GM21737 (cell line): ENCODE measurements at regions not wholly inside any gene's neighbourhood (a gene's known extent, or its start where the extent isn't known, plus 50 kb on each side); places are given as distances from the start of the nearest gene placed in this dataset.

ENCODE experiments used
- ATAC-seq: cut with Tn5 transposase; IDR thresholded peaks from one replicate; pipeline ENCODE4 v1.9.1; 2021; ENCODE audit warnings: mild to moderate bottlenecking, moderate library complexity; ENCODE audit not compliant: unreplicated experiment

DNA sequence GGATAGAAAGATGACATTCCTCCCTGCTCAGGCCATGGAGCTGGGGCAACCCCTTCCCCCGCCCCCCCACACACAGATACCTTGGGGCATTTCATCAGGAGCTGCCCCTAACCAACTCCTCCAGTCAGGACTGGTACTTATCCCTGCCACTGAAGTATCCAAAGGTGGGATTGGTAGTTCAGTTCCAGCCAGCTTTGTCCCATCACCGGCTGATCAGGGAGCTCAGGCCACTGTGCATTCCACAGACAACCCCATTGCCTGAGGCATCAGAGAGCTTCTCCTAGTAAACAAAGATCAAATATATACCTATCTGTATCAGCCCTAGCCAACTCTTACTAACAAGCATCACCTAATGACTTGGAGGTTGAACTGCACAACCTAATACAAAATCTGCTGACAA is 218.2 kb upstream of the FMR1 start:
- ATAC-seq, result no peak

DNA sequence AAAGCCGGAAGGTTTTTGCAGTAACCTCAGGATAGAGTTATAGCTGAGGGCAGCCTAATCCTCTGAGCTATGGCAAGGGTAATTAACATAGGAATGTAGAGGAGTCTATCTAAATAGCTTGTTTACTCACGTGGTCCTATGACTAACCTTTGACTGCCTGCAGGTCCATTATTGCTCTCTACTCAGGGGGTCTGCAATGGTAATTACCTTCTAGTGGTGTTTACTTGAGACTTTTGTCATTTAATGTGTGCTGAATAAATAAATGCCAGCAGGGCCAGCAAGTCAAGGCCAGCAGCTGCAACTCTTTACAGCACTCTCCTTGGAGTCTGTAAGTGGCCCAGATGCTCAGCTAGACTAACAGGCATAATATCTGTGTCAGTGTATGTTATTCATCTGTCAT is 212.7 kb upstream of the FMR1 start:
- ATAC-seq, result no peak

DNA sequence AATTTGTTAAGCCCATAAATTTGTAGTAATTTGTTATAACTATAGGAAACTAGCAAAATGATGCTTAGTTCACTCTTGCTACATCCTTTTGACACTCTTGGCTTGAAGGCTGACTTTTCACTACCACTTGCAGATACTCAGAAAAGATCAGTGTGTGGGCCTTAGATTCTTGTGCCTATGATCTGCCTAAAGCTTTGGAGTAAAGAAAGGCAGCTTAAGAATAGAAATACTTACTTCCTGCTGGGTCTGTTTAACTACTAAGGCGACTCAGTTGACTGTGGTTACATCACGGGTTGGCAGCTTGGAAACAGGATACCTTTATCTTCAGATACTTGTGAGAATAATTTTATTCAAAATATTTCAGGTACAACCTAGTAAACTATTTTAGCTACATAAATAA is 201.4 kb upstream of the FMR1 start:
- ATAC-seq, result no peak

DNA sequence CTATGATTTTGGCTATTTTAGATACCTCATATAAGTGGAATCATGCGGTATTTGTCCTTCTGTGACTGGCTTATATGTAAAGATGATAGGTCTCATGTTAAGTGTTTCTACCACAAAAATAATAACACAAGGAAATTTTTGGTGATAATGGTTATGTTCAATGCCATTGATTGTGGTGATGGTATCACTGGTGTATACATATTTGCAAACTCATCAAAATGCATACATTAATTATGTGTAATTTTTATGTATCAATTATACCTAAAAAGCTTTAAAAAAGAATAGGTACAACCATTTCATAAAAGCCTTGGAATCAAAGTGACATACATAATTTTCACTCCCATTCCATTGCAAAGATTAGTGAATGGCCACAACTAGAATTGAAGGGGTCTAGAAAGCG is 178.3 kb upstream of the FMR1 start:
- no peak for ATAC-seq

DNA sequence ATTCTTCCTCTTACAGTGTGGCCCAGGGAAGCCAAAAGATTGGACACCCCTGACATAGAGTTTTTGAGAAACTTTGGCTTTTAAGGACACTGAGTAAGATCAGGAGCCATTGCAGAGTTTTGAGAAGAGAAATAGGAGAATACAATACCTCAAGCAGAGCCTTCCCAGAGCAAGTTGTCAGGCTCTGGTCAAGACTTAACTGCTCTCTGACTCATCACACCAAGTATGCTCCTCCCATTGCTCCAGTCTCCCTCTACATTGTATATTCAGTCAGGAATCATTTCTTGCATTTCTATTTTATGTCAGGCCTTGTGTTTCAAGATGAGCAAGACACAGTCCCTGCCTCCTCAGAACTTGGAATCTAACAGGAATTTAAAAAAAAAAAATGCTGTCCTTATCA is 176.4 kb upstream of the FMR1 start:
- ATAC-seq, result no peak

DNA sequence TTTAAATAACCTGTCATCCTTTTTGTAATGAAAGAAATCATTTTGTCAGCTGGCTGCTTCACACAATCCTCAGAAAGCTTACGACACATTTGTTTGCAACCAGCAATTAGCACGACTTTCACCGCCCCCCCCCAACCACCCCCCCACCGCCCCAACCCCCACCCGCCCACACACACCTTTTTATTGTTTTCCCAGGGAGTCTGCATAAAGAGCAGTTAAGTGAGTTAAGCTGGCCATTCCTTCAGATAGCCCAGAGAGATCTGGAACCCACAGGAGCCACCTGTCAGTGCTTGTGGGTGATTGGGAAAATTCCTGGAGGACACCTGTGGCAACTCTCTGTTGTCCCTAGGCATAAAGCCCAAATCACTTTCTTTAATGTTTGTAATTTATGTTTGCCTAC is 175.7 kb upstream of the FMR1 start:
- ATAC-seq, result no peak

DNA sequence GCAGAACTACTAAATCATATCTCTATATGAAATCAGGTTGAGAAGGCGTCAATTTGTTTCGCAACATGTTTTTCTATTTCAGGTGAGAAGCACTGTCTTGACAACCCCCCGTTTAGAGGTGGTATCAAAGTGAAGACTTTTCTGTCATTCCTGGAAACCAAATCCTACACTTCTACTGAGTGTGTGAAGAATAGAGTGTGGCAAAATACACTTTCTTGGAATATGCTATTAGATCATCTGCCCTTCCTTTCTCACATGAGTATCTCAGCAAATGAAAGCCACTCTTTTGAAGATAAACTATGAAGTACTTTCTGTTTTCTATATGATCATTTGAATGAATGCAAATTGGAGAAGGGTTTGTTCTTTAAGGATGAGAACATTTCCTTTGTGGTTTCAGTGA is 174.0 kb upstream of the FMR1 start:
- no peak for ATAC-seq

DNA sequence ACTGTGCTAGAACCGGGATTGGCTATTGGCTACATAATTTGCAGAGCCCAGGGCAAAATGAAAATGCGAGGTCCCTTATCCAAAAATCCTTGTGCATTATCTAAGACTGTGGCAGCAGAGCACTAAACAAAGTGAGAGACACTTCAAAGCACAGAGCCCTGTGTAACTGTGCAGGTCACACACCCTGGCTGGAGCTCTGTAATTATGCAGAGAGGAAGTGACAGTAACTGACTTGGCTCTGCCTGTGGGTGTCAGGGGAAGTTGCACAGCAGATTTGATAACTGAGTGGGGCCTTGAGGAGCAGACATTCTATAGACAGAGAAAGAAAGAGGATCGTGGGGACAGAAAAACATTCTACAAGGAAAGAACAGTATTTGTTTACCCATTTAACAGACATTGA is 173.5 kb upstream of the FMR1 start:
- no peak for ATAC-seq

DNA sequence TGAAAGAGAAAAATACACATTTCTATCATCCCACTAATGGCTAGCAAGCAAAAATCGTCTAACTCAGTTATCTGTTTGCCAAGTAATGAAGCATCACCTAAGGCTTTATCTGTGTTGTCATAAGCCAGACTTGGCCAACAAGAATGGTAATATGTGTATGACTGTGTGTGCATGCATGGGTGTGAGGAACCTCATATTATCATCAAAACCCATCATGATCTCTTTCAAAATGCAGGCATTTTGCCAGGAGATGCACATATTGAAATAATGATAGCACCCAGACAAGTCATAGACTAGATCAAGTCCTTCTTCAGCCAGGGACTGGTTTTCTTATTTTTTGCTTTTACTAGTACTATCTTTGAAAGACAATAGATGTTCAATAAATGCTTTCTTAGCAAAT is 172.5 kb upstream of the FMR1 start:
- no peak for ATAC-seq

DNA sequence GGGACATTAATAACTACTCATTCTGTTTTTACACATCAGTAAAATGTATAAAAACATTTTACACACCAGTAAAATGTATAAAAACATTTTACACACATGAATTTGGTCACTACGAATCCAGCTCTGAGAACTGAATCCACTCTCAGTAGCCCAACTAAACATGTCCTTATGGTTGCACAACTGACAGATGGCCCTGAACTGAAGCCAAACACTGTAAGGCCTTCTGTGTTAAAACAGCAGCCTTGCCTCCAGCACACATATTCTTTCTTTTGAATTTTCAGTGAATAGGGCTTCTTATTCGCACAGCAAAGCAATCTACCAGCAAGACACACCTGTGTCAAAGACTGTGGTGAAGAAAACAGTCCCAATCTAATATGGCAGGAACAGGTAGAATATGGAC is 169.9 kb upstream of the FMR1 start:
- ATAC-seq, result no peak

DNA sequence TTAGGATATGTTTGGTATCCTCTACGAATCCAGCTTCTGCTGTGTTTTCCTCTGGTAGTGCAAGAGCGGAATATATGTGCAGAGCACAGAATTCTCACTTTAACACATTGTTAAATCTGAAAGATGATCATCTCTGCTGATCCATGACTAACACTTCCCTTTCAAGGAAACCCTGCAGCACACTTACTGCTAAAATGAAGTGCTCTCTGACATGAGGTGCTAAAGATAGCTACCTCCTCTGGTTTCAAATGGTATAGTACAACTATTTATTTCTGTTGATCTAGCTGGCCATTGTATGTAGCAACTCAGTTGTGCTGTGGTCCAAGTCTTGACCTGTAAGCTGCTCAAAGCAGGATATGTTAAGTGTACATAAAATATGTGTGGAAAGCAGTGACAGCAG is 162.4 kb upstream of the FMR1 start:
- ATAC-seq, result no peak

DNA sequence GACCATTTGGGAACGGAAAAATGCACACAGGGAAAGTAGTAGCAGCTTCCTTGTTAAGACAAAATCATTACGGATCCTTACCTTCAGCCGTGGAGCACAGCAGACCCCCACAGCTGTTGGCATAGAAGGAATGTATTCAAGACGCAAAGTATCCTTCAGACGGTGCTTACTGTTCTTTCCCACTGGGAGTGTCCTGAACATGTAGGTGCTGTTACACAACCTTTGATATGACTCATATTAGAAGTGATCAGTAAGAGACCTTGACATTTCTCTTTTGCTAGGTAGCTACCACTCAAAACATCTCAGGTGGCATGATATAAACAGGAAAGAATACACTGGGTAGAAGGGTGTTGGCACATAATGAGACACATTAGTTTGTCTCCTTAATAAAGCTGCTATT is 154.0 kb upstream of the FMR1 start:
- ATAC-seq, result no peak

DNA sequence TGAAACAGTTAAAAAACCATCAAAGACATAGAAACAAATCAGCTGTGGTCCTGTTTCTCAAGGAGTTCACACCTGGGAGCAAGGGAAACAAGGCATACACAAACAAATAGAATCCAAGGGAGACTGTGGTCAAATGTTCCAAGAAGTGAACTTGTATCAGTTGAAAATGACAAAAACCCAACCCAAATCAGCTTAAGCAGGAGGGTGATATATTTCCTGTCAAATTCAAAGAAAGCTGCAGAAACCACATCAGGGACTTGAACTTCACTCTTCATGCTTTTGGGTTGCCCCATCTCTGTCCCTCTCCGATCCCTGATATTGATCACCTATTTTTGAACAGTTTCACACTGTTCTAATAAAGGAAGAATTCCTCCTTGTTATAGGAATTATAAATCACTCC is 148.6 kb upstream of the FMR1 start:
- ATAC-seq, result no peak

DNA sequence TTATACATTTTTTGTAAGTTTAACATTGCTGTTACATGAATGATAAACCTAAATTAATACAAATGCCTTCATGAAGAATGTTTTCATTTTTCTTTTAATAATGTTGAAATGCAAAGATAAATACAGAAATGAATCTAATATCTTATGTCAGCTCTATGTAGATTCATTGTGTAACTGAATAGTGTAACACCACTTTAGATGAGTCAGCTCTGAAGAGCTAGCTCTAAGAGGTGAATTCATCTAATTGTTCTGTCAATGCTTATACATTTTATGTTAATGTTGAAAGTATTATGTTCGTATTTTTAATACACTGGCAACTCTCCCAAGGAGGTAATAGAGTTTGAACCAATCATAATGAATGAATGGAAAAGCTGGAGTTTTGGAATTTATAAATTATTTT is 146.9 kb upstream of the FMR1 start:
- no peak for ATAC-seq

DNA sequence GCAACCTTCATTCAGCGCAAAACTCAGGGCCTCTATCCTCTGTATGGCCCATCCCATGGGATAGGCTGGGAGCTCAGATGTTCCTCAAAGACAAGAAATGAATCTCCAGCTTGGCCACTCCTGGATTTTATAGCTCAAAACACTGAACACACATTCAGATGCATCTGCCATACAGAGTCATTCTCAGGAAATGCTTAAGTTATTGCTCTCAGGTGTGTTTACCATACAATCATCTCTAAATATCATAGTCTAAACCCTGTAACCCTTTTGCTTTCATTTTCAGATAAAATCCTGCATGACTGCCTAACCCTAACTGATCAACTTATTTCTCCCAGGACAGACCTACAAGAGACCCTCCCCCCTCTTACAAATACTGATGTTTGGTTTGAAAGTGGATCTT is 140.9 kb upstream of the FMR1 start:
- no peak for ATAC-seq

DNA sequence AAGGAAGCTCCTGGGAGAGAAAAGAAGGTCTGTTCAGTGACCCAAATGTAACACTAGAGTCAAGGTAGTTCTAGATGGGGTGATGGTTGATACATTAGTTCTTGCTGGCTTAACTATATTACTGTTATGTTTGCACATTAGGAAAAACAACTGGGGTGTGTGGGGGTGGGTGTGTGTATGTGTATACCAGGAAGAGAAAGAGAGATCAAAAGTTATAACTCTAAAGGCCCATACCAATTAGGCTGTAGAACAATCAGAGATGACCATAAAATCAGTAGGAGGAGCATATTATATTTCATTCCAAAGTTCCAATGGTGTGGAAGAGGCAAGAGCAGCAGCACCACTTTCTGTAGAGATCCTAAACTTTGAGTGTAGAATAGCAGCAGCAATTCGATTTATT is 134.7 kb upstream of the FMR1 start:
- no peak for ATAC-seq

DNA sequence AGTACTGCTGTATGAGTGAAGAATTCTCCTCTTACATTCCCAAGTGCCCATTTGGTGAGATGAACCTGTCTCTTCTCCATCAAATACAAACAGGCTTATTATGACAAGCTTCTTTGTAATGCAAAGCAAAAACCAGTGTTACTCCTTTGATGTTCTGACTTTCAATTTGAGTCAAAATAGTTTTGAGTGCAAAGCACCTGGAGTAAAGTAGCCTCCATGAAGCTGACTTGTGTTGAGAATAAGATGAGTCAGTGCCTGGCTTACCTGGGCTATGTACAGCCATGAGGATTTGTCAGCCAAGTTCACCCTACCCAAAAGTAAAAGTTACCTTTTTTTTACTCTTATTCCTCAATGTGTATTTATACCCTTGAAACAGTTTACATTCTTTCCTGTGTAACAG is 132.5 kb upstream of the FMR1 start:
- ATAC-seq, result no peak

DNA sequence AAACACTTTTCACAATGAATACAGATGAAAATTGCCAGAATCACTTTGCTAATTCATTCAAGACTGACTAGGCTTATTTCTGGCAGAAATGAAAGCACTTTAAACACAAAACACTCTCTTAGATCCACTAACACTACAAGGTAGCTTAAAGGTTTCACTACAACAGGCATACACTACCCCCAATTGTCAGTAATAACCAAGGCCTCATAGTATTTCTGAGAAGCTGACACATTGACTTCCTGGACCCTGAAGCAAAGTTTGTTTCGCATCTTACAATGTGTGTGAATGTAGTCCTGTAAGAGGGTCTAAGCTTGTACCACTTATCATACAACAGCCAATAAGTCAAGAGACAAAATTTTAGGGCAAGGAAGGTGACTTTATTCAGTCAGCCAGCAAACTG is 129.9 kb upstream of the FMR1 start:
- ATAC-seq, result no peak

DNA sequence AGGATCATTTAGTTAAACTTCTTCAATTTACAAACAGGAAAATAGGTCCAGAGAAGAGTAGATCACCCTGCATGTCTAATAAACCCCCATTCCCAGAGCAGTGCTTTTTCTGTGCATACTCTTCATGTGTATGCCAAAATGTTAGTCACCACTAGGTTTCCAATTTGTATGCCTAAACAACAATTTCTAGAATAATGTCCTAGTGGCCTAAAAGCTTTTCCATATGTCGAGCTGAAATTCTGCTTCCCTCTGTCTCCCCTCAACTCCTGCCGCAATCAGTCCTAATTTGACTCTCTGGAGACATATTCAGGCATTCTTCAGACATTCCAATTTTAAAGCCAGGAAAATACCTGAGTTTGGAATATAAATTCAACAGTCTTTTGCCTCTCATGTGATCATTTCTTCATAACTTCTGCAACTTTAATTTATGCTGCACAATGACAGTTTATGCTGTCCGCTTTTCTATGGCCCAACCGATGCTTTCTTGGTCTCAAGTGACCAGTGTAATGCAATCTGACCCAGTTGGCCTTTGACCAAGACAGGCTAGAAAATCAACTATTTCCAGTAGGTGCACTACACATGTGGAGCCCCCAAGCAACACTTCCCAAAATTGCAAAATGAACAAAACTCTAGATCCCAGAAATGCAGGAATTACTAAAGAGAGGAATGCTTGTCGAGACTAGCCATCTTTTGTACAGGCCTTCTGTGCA is 122.9 kb upstream of the FMR1 start:
- no peak for ATAC-seq

DNA sequence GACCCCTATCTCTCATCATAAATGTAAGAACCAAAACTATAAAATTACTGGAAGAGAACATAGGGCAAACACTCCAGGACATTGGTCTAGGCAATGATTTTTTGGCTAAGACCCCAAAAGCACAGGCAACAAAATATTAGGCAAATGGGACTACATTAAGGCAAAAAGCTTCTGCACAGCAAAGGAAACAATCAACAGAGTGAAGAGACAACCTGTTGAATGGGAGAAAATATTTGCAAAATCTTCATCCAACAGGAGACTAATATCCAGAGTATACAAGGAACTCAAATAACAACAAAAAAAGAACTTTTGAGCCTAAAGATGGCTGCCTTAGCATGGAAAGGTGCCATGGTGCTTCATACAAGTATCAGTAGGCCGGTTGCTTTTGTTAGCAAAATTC is 111.1 kb upstream of the FMR1 start:
- no peak for ATAC-seq

DNA sequence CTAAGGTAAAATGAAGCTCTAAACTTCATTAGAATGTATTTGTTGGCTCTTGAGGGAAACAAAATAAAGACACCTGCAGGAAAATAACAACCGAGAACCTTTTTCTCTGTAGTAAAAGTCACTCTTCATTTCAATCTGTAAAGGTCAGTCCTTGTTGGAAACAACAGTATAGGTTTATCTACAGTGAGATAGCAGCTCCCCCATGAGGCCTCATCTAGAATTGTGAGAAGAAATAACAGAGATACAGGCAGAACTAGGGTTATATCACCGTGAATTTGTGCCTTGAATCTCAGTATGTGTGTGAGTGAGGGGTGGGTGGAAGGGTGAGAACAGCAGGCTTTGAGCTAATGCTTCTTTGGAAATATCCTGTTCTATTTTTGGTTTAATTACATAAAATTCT is 107.8 kb upstream of the FMR1 start:
- no peak for ATAC-seq

DNA sequence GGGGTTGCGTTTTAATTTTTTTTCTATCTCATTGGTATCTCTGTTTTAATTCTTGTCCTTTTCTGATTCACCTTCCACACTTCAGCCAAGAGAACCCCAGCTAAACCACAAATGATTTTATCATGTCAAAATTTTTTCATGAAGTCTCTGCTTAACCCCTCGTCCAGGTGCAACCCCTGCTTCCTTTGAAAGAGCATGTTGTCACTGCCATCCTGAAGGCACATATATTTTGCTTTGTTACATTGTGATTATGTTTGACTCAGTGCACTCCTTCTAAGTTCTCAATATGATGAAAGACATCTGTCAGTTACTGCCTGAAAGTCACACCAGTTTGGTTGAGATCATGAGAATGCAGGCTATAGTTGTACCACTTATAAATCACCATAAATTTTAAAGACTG is 99.9 kb upstream of the FMR1 start:
- ATAC-seq, result no peak

DNA sequence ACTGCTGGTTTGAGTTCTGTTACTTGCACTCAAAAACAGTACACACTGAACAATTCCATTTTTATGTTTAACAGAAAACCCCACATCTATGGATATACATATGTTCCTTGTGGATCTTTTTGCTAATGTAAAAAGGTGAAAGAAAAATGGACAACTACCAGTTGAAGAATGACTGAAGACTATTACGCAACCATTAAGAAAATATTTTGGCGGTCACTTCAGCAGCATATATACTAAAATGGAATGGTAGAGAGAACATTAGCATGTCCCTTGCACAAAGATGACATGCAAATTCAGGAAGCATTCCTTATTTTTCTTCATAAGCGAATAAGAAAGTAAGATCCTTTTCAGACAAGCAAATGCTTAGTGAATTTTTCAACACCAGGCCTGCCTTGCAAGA is 84.6 kb upstream of the FMR1 start:
- ATAC-seq, result no peak

DNA sequence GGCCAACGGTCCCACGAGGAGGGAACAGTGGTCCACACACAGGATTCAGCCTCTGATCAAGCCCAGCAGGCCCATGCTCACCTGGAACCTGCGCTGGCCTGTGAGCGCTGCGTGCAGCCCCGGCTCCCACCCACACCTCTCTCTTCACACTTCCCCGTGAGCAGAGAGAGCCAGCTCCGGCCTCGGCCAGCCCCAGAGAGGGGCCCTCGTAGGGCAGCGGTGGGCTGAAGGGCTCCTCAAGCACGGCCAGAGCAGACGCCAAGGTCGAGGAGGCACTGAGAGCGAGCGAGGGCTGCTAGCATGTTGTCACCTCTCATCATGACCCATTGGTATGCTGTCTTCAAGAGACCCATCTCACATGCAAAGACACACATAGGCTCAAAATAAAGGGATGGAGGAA is 83.0 kb upstream of the FMR1 start:
- ATAC-seq, result no peak
